ENCODE measurements at regions not wholly inside any gene's neighbourhood (a gene's known extent, or its start where the extent isn't known, plus 50 kb on each side); places are given as distances from the start of the nearest gene placed in this dataset.

- Mint-ChIP-seq H3K4me3 (no peak overlapping the region), H3K36me3 (no peaks in the 10 kb centered on the region), H3K27me3 (no peaks in the 10 kb centered on the region), H3K9me3 (peaks cover 0 to 13% (median 3%) of the 10 kb centered on the region in 7 donors), H3K4me1 (no peaks in the 10 kb centered on the region), H3K27ac (no peak overlapping the region)
- peaks cover 0 to 6% of the 10 kb centered on the region in 2 experiments for H3K9me3 ChIP-seq (ENCODE audit: control insufficient read depth in 2 of 2, low read length in 2 of 2)
- no peak overlapping the region for H3K4me3 ChIP-seq (ENCODE audit: low read depth, low read length)
- no peak for DNase-seq
- H3K4me1 ChIP-seq (ENCODE audit: control insufficient read depth, insufficient read depth, low read length, poor library complexity, severe bottlenecking) = no peaks in the 10 kb centered on the region
- H3K27me3 ChIP-seq (ENCODE audit: control insufficient read depth, insufficient read depth, low read length) = no peaks in the 10 kb centered on the region
- H3K36me3 ChIP-seq (ENCODE audit: control insufficient read depth, insufficient read depth, low read length) = no peaks in the 10 kb centered on the region
- ATAC-seq (ENCODE audit: low read depth in 2 of 2) = no peak
- no peak overlapping the region for H3K27ac ChIP-seq (ENCODE audit: insufficient read depth, low read length, poor library complexity, severe bottlenecking)
These were observed 660.0 kb downstream of the C12orf50 start for GRCh38 chr12:87369161-87369560.

GRCh38 chr12:87368259-87368658 is 660.9 kb downstream of the C12orf50 start:
- Histone ChIP-seq H3K27me3 (ENCODE audit: control insufficient read depth, insufficient read depth, low read length) (no peaks in the 10 kb centered on the region), H3K27ac (ENCODE audit: insufficient read depth, low read length, poor library complexity, severe bottlenecking) (no peak overlapping the region), H3K36me3 (ENCODE audit: control insufficient read depth, insufficient read depth, low read length) (no peaks in the 10 kb centered on the region), H3K4me3 (ENCODE audit: low read depth, low read length) (no peak overlapping the region), H3K4me1 (ENCODE audit: control insufficient read depth, insufficient read depth, low read length, poor library complexity, severe bottlenecking) (no peaks in the 10 kb centered on the region), H3K9me3 (ENCODE audit: control insufficient read depth in 2 of 2, low read length in 2 of 2) (peaks cover under 1 to 6% of the 10 kb centered on the region in 2 experiments)
- ATAC-seq (ENCODE audit: low read depth in 2 of 2) = no peak
- peaks cover 0 to 17% (median 5%) of the 10 kb centered on the region in 7 donors for H3K9me3 Mint-ChIP-seq
- H3K4me3 Mint-ChIP-seq = no peak overlapping the region
- no peak overlapping the region for H3K27ac Mint-ChIP-seq
- H3K27me3 Mint-ChIP-seq = no peaks in the 10 kb centered on the region
- no peaks in the 10 kb centered on the region for H3K4me1 Mint-ChIP-seq
- no peak for DNase-seq
- H3K36me3 Mint-ChIP-seq = no peaks in the 10 kb centered on the region

- no peak overlapping the region for H3K27ac ChIP-seq (ENCODE audit: insufficient read depth, low read length, poor library complexity, severe bottlenecking)
- no peak overlapping the region for H3K4me3 ChIP-seq (ENCODE audit: low read depth, low read length)
- ATAC-seq (ENCODE audit: low read depth in 2 of 2) (no peak), DNase-seq (no peak)
- H3K4me1 ChIP-seq (ENCODE audit: control insufficient read depth, insufficient read depth, low read length, poor library complexity, severe bottlenecking) = no peaks in the 10 kb centered on the region
- H3K27me3 Mint-ChIP-seq = no peaks in the 10 kb centered on the region
- no peaks in the 10 kb centered on the region for H3K27me3 ChIP-seq (ENCODE audit: control insufficient read depth, insufficient read depth, low read length)
- no peak overlapping the region for H3K4me3 Mint-ChIP-seq
- no peaks in the 10 kb centered on the region for H3K36me3 ChIP-seq (ENCODE audit: control insufficient read depth, insufficient read depth, low read length)
- peaks cover 4 to 6% of the 10 kb centered on the region in 2 experiments for H3K9me3 ChIP-seq (ENCODE audit: control insufficient read depth in 2 of 2, low read length in 2 of 2)
- H3K27ac Mint-ChIP-seq = no peak overlapping the region
- no peaks in the 10 kb centered on the region for H3K4me1 Mint-ChIP-seq
- H3K36me3 Mint-ChIP-seq = no peaks in the 10 kb centered on the region
- peaks cover 3 to 31% (median 10%) of the 10 kb centered on the region in 7 donors for H3K9me3 Mint-ChIP-seq
These were observed 663.8 kb downstream of the C12orf50 start for GRCh38 chr12:87365423-87365822.

DNA sequence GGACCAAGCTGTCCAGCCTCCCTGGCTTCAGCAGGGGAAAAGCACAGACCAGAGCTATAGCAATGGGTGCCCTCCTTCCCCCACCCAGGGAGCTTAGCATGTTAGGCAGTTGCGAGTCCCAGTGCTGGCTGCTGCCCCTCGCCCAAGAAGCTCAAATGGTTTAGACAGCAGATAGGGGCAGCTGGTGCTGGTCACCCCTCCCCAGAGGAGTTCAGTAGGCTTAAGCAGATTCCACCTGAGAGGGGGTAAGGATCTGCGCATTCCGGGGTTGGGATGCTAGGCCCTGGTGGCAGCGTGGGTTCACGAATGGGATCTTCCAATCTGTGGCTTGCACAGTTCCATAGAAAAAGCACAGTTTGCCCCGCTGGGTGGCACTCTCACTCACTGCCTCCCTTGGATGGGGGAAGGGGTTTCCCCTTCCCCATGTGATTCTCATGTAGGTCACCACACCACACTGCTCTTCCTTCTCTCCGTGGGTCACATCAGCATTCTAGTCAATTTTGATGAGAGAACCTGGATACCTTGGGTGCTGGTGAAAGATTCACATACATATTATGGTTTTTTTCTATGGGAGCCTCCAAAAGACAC is 665.6 kb downstream of the C12orf50 start:
- no peaks in the 10 kb centered on the region for H3K27me3 ChIP-seq (ENCODE audit: control insufficient read depth, insufficient read depth, low read length)
- no peak overlapping the region for H3K4me3 ChIP-seq (ENCODE audit: low read depth, low read length)
- DNase-seq = no peak
- no peak overlapping the region for H3K4me3 Mint-ChIP-seq
- peaks cover 3 to 33% (median 13%) of the 10 kb centered on the region in 7 donors for H3K9me3 Mint-ChIP-seq
- ATAC-seq (ENCODE audit: low read depth in 2 of 2) = no peak
- H3K4me1 ChIP-seq (ENCODE audit: control insufficient read depth, insufficient read depth, low read length, poor library complexity, severe bottlenecking) = no peaks in the 10 kb centered on the region
- no peaks in the 10 kb centered on the region for H3K4me1 Mint-ChIP-seq
- H3K36me3 Mint-ChIP-seq = no peaks in the 10 kb centered on the region
- no peak overlapping the region for H3K27ac Mint-ChIP-seq
- no peaks in the 10 kb centered on the region for H3K27me3 Mint-ChIP-seq
- peaks cover 4 to 6% of the 10 kb centered on the region in 2 experiments for H3K9me3 ChIP-seq (ENCODE audit: control insufficient read depth in 2 of 2, low read length in 2 of 2)
- H3K27ac ChIP-seq (ENCODE audit: insufficient read depth, low read length, poor library complexity, severe bottlenecking) = no peak overlapping the region
- no peaks in the 10 kb centered on the region for H3K36me3 ChIP-seq (ENCODE audit: control insufficient read depth, insufficient read depth, low read length)

GRCh38 chr12:87349681-87350080 is 679.5 kb downstream of the C12orf50 start:
- no peaks in the 10 kb centered on the region for H3K9me3 ChIP-seq (ENCODE audit: control insufficient read depth in 2 of 2, low read length in 2 of 2)
- H3K4me1 ChIP-seq (ENCODE audit: control insufficient read depth, insufficient read depth, low read length, poor library complexity, severe bottlenecking) = no peaks in the 10 kb centered on the region
- ATAC-seq (ENCODE audit: low read depth in 2 of 2) (no peak), DNase-seq (no peak)
- no peak overlapping the region for H3K4me3 Mint-ChIP-seq
- H3K9me3 Mint-ChIP-seq = peaks cover 0 to 13% (median 6%) of the 10 kb centered on the region in 7 donors
- no peaks in the 10 kb centered on the region for H3K27me3 Mint-ChIP-seq
- H3K27ac Mint-ChIP-seq = no peak overlapping the region
- no peak overlapping the region for H3K4me3 ChIP-seq (ENCODE audit: low read depth, low read length)
- H3K36me3 Mint-ChIP-seq = no peaks in the 10 kb centered on the region
- H3K27ac ChIP-seq (ENCODE audit: insufficient read depth, low read length, poor library complexity, severe bottlenecking) = no peak overlapping the region
- H3K36me3 ChIP-seq (ENCODE audit: control insufficient read depth, insufficient read depth, low read length) = no peaks in the 10 kb centered on the region
- H3K27me3 ChIP-seq (ENCODE audit: control insufficient read depth, insufficient read depth, low read length) = no peaks in the 10 kb centered on the region
- no peaks in the 10 kb centered on the region for H3K4me1 Mint-ChIP-seq

DNA sequence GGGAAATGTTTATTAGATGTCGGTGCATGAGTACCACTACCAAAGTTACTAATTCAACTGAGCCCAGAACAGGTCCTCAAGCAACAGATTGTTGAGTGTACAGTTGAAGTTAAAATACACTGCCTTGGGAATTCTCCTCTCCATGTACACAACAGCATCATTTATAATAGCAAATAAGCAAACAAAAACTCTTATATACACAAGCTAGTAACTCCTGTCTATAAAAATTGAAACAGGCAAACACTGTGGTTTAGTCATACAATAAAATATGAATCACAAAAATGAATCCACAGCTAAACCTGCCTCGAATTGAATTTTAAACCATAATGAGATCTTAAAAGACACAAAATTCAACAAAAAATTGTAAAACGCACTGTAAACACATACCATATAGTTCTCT is 681.1 kb downstream of the C12orf50 start:
- Histone ChIP-seq H3K9me3 (ENCODE audit: control insufficient read depth in 2 of 2, low read length in 2 of 2) (no peaks in the 10 kb centered on the region), H3K4me1 (ENCODE audit: control insufficient read depth, insufficient read depth, low read length, poor library complexity, severe bottlenecking) (no peaks in the 10 kb centered on the region), H3K4me3 (ENCODE audit: low read depth, low read length) (no peak overlapping the region), H3K36me3 (ENCODE audit: control insufficient read depth, insufficient read depth, low read length) (no peaks in the 10 kb centered on the region), H3K27me3 (ENCODE audit: control insufficient read depth, insufficient read depth, low read length) (no peaks in the 10 kb centered on the region), H3K27ac (ENCODE audit: insufficient read depth, low read length, poor library complexity, severe bottlenecking) (no peak overlapping the region)
- H3K9me3 Mint-ChIP-seq = peaks cover 2 to 14% (median 6%) of the 10 kb centered on the region in 7 donors
- H3K27me3 Mint-ChIP-seq = no peaks in the 10 kb centered on the region
- H3K4me3 Mint-ChIP-seq = no peak overlapping the region
- H3K36me3 Mint-ChIP-seq = no peaks in the 10 kb centered on the region
- no peak for DNase-seq
- H3K27ac Mint-ChIP-seq = no peak overlapping the region
- H3K4me1 Mint-ChIP-seq = no peaks in the 10 kb centered on the region
- ATAC-seq (ENCODE audit: low read depth in 2 of 2) = no peak

DNA sequence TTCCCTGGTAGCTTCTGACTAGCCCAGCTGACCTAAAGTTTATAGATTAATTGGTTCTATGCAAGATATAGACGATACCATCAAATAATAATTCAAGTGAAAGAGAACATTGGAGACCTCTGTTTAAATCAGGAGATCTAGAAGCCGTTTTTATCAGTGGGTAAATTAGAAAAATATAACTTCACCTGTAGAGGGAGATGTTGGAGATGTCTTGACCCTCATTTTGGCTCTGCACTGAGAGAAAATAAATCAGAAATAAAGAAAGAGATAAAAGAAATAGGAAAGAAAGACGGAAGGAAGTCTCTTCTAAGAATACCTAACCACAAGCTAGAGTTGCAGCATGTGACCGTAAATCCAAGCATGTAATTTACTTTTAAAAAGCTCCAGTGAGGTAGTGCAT is 684.5 kb downstream of the C12orf50 start:
- no peaks in the 10 kb centered on the region for H3K4me1 Mint-ChIP-seq
- no peaks in the 10 kb centered on the region for H3K36me3 Mint-ChIP-seq
- no peak overlapping the region for H3K27ac Mint-ChIP-seq
- Histone ChIP-seq H3K4me1 (ENCODE audit: control insufficient read depth, insufficient read depth, low read length, poor library complexity, severe bottlenecking) (no peaks in the 10 kb centered on the region), H3K27me3 (ENCODE audit: control insufficient read depth, insufficient read depth, low read length) (no peaks in the 10 kb centered on the region), H3K36me3 (ENCODE audit: control insufficient read depth, insufficient read depth, low read length) (no peaks in the 10 kb centered on the region), H3K4me3 (ENCODE audit: low read depth, low read length) (no peak overlapping the region), H3K27ac (ENCODE audit: insufficient read depth, low read length, poor library complexity, severe bottlenecking) (no peak overlapping the region), H3K9me3 (ENCODE audit: control insufficient read depth in 2 of 2, low read length in 2 of 2) (peaks cover 0 to 3% of the 10 kb centered on the region in 2 experiments)
- no peak for ATAC-seq (ENCODE audit: low read depth in 2 of 2)
- H3K9me3 Mint-ChIP-seq = peaks cover 0 to 8% (median 2%) of the 10 kb centered on the region in 7 donors
- no peaks in the 10 kb centered on the region for H3K27me3 Mint-ChIP-seq
- H3K4me3 Mint-ChIP-seq = no peak overlapping the region
- no peak for DNase-seq

DNA sequence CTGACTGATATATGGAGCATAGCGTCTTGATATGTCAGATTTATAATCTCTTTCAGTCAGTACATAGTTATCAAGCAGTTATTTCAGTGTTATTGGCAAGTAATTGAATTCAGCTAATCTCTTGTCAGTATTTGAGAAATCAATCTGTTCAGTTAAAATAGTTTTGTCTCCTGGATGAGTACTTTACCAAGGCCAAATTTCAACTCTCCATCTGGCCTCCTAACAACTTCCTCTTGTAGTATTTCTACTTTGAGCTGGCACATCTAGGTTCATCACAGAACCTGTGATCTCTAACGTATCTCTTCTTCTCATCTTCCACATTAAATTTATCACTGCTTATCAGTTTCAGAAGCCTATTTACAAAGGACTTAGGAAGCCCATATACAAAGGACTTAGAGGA is 690.5 kb downstream of the C12orf50 start:
- H3K9me3 ChIP-seq (ENCODE audit: control insufficient read depth in 2 of 2, low read length in 2 of 2) = peaks cover 2 to 3% of the 10 kb centered on the region in 2 experiments
- H3K4me3 ChIP-seq (ENCODE audit: low read depth, low read length) = no peak overlapping the region
- ATAC-seq (ENCODE audit: low read depth in 2 of 2) = no peak
- no peaks in the 10 kb centered on the region for H3K27me3 ChIP-seq (ENCODE audit: control insufficient read depth, insufficient read depth, low read length)
- Mint-ChIP-seq H3K9me3 (peaks cover 0 to 9% (median 3%) of the 10 kb centered on the region in 7 donors), H3K4me1 (no peaks in the 10 kb centered on the region), H3K27ac (no peak overlapping the region), H3K27me3 (no peaks in the 10 kb centered on the region), H3K4me3 (no peak overlapping the region), H3K36me3 (no peaks in the 10 kb centered on the region)
- H3K27ac ChIP-seq (ENCODE audit: insufficient read depth, low read length, poor library complexity, severe bottlenecking) = no peak overlapping the region
- H3K36me3 ChIP-seq (ENCODE audit: control insufficient read depth, insufficient read depth, low read length) = no peaks in the 10 kb centered on the region
- DNase-seq = no peak
- H3K4me1 ChIP-seq (ENCODE audit: control insufficient read depth, insufficient read depth, low read length, poor library complexity, severe bottlenecking) = no peaks in the 10 kb centered on the region
